Prostate gland (tissue), 2 donors: ENCODE measurements at regions not wholly inside any gene's neighbourhood (a gene's known extent, or its start where the extent isn't known, plus 50 kb on each side); places are given as distances from the start of the nearest gene placed in this dataset.

ENCODE experiments used
- POLR2A ChIP-seq: fragments of 450-650 bp; IDR thresholded peaks from one replicate; pipeline ENCODE4 v1.6.1; 2016; ENCODE audit warnings: antibody characterized with exemption, mild to moderate bottlenecking
- POLR2AphosphoS5 ChIP-seq: sonication (generic); formaldehyde crosslinking; IDR thresholded peaks from one replicate; pipeline ENCODE4 v1.6.1; 2017; ENCODE audit warnings: antibody characterized with exemption
- TF ChIP-seq, protein P1 (sequence below), 4 experiments: fragments of 200-600 bp in 2 of 4; fragments of 450-650 bp in 2 of 4; sonication (generic) in 2 of 4; IDR thresholded peaks; 1 replicate in 3 of 4; 2 replicates in 1 of 4; pipeline ENCODE4 v1.5.1; 2016 to 2019; ENCODE audit warnings: antibody characterized with exemption in 4 of 4, mild to moderate bottlenecking in 2 of 4, moderate library complexity in 2 of 4

GRCh38 chr9:108310202-108310601, 545.6 kb downstream of the ACTL7B start:
- no peak for TF ChIP-seq POLR2A
- TF ChIP-seq, protein P1, sequence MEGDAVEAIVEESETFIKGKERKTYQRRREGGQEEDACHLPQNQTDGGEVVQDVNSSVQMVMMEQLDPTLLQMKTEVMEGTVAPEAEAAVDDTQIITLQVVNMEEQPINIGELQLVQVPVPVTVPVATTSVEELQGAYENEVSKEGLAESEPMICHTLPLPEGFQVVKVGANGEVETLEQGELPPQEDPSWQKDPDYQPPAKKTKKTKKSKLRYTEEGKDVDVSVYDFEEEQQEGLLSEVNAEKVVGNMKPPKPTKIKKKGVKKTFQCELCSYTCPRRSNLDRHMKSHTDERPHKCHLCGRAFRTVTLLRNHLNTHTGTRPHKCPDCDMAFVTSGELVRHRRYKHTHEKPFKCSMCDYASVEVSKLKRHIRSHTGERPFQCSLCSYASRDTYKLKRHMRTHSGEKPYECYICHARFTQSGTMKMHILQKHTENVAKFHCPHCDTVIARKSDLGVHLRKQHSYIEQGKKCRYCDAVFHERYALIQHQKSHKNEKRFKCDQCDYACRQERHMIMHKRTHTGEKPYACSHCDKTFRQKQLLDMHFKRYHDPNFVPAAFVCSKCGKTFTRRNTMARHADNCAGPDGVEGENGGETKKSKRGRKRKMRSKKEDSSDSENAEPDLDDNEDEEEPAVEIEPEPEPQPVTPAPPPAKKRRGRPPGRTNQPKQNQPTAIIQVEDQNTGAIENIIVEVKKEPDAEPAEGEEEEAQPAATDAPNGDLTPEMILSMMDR (IDR thresholded peaks at IDR 0.05) = no peak
- no peak for TF ChIP-seq POLR2AphosphoS5
